Right lobe of liver (tissue), 4 donors: ENCODE measurements at regions not wholly inside any gene's neighbourhood (a gene's known extent, or its start where the extent isn't known, plus 50 kb on each side); places are given as distances from the start of the nearest gene placed in this dataset.
"Not testable (repeated sequence)": the region's sequence is repeated elsewhere in the genome, so short reads cannot be mapped to it uniquely, and the experiment has no call there.

Source experiments
- POLR2A ChIP-seq: fragments of 450-650 bp; IDR thresholded peaks from one replicate; pipeline ENCODE4 v1.6.1; 2017; ENCODE audit warnings: antibody characterized with exemption, mild to moderate bottlenecking
- TF ChIP-seq, protein P1 (sequence below), 4 donors: fragments of 200-600 bp in 3 of 4; fragments of 450-650 bp in 1 of 4; IDR thresholded peaks; one replicate each; pipeline versions ENCODE4 v1.5.1 to v1.8.0; 2016 to 2022; ENCODE audit warnings: antibody characterized with exemption in 4 of 4, mild to moderate bottlenecking in 2 of 4
- donor health status: DM: no; HTN: no; CAD: no.
- donor health status: DM: no; HTN: no; CAD: no.
- donor health status: DM: no; HTN: yes; CAD: no.

GRCh38 chr15:21151203-21151966 is 285.3 kb upstream of the POTEB2 start:
- TF ChIP-seq POLR2A: not testable (repeated sequence)
- TF ChIP-seq, protein P1, sequence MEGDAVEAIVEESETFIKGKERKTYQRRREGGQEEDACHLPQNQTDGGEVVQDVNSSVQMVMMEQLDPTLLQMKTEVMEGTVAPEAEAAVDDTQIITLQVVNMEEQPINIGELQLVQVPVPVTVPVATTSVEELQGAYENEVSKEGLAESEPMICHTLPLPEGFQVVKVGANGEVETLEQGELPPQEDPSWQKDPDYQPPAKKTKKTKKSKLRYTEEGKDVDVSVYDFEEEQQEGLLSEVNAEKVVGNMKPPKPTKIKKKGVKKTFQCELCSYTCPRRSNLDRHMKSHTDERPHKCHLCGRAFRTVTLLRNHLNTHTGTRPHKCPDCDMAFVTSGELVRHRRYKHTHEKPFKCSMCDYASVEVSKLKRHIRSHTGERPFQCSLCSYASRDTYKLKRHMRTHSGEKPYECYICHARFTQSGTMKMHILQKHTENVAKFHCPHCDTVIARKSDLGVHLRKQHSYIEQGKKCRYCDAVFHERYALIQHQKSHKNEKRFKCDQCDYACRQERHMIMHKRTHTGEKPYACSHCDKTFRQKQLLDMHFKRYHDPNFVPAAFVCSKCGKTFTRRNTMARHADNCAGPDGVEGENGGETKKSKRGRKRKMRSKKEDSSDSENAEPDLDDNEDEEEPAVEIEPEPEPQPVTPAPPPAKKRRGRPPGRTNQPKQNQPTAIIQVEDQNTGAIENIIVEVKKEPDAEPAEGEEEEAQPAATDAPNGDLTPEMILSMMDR (IDR thresholded peaks at IDR 0.05): not testable (repeated sequence)
